Esophagus squamous epithelium (tissue), 5 donors: ENCODE measurements at regions not wholly inside any gene's neighbourhood (a gene's known extent, or its start where the extent isn't known, plus 50 kb on each side); places are given as distances from the start of the nearest gene placed in this dataset.
A peak's percentile ranks its signal among the peaks of the same experiment; 100 is the strongest.

Source experiments
- DNase-seq: peaks from one replicate; lab custom pipeline; 2025; lab: John Stamatoyannopoulos, UW
- H3K27ac ChIP-seq, 4 donors: fragments of 200-600 bp; sonication (generic); one replicate each; pipeline ENCODE4 v1.5.1; 2016 to 2019; ENCODE audit warnings: mild to moderate bottlenecking in 1 of 4
- H3K27me3 ChIP-seq, 4 donors: fragments of 200-600 bp; sonication (generic); 1 replicate in 3 of 4; 2 replicates in 1 of 4; pipeline versions ENCODE4 v1.5.1 to v1.6.0; 2017 to 2021; ENCODE audit warnings: antibody characterized with exemption in 1 of 4
- H3K36me3 ChIP-seq, 3 donors: fragments of 200-600 bp; sonication (generic); one replicate each; pipeline ENCODE4 v1.5.1; 2016 to 2019
- H3K4me1 ChIP-seq, 3 donors: fragments of 200-600 bp; sonication (generic); one replicate each; pipeline ENCODE4 v1.5.1; 2017 to 2019
- H3K4me3 ChIP-seq, 4 donors: fragments of 200-600 bp; sonication (generic); 1 replicate in 3 of 4; 2 replicates in 1 of 4; pipeline ENCODE4 v1.5.1; 2016 to 2019; ENCODE audit warnings: mild to moderate bottlenecking in 2 of 4, moderate library complexity in 1 of 4
- H3K9me3 ChIP-seq, 3 donors: fragments of 200-600 bp; sonication (generic); one replicate each; pipeline ENCODE4 v1.5.1; 2016 to 2019
- POLR2A ChIP-seq, 4 donors: fragments of 450-650 bp; IDR thresholded peaks; one replicate each; pipeline ENCODE4 v1.6.1; 2017; ENCODE audit warnings: antibody characterized with exemption in 4 of 4, mild to moderate bottlenecking in 4 of 4, moderate library complexity in 3 of 4
- WGBS, 2 donors: methylation state at CpG; one replicate each; pipeline ENCODE4 v1.1.5; 2018; 5-methylcytosine and 5-hydroxymethylcytosine counted together
- intact Hi-C: fragments of 100-400 bp; cut with DNase I; formaldehyde crosslinking; loops from one replicate; pipeline ENCODE4 v1.15.0; 2022
- TF ChIP-seq, protein P1 (sequence below), 6 experiments: fragments of 450-650 bp in 4 of 6; fragments of 200-600 bp in 2 of 6; sonication (generic) in 2 of 6; IDR thresholded peaks; one replicate each; pipeline ENCODE4 v1.5.1; 2016 to 2019; ENCODE audit warnings: antibody characterized with exemption in 6 of 6, mild to moderate bottlenecking in 4 of 6, moderate library complexity in 4 of 6
- donor health status: DM: yes; HTN: yes; CAD: no.

DNA sequence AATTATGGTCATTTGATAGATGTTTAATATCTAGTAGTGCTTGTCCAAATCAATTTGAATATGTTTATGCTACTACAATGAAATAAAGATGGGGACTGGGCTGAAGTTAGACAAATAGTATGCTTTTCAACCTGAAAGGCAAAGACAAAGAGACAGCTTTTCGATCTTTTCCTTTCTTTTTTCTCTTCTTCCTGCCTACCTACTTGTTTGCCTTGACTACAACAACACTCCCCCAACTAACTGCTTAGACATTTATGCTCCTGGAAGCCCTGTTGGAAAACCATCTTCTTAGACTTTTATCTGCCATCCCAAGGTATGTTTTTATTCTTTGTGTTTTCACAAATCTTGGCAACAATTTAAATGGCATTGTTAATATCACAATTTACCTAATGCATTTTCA is 374.4 kb upstream of the DDI1 start:
- intact Hi-C loops = no loop called here
- no peaks in the 10 kb centered on the region for H3K36me3 ChIP-seq
- no peaks in the 10 kb centered on the region for H3K4me1 ChIP-seq
- no peak overlapping the region for H3K27ac ChIP-seq
- H3K4me3 ChIP-seq = no peak overlapping the region
- no peak for DNase-seq
- no peaks in the 10 kb centered on the region for H3K9me3 ChIP-seq
- WGBS, 2 donors = 0 to 36% methylated on average over 1 of the region's 1 CpG
- H3K27me3 ChIP-seq = no peaks in the 10 kb centered on the region
- TF ChIP-seq POLR2A (IDR thresholded peaks at IDR 0.05) = no peak
- TF ChIP-seq, protein P1, sequence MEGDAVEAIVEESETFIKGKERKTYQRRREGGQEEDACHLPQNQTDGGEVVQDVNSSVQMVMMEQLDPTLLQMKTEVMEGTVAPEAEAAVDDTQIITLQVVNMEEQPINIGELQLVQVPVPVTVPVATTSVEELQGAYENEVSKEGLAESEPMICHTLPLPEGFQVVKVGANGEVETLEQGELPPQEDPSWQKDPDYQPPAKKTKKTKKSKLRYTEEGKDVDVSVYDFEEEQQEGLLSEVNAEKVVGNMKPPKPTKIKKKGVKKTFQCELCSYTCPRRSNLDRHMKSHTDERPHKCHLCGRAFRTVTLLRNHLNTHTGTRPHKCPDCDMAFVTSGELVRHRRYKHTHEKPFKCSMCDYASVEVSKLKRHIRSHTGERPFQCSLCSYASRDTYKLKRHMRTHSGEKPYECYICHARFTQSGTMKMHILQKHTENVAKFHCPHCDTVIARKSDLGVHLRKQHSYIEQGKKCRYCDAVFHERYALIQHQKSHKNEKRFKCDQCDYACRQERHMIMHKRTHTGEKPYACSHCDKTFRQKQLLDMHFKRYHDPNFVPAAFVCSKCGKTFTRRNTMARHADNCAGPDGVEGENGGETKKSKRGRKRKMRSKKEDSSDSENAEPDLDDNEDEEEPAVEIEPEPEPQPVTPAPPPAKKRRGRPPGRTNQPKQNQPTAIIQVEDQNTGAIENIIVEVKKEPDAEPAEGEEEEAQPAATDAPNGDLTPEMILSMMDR (IDR thresholded peaks at IDR 0.05) = no peak

DNA sequence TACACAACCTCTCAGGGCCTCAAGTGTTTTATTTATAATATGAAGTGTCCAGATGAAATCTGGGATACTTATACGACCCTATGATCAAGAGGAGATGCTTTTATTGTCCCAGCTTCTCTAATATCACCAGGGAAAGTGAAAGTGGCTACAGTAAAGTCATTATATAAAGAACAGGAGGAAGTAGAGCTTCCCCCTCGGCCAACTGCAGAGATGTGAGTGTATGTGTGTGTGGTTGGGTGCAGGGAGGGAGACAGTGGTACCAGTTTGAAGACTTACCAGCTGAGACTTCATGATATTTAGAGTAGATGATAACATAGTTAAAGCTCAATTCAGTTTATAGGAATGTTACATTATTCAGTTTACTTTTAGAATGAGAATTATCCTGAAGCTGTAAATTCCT is 373.6 kb upstream of the DDI1 start:
- no peak for DNase-seq
- intact Hi-C loops = no loop called here
- H3K36me3 ChIP-seq = no peaks in the 10 kb centered on the region
- 15 to 21% methylated on average over 2 of the region's 2 CpGs for WGBS, 2 donors
- TF ChIP-seq POLR2A (IDR thresholded peaks at IDR 0.05) = no peak
- TF ChIP-seq, protein P1 (IDR thresholded peaks at IDR 0.05) = no peak
- H3K4me3 ChIP-seq = no peak overlapping the region
- no peaks in the 10 kb centered on the region for H3K27me3 ChIP-seq
- H3K9me3 ChIP-seq = no peaks in the 10 kb centered on the region
- no peak overlapping the region for H3K27ac ChIP-seq
- H3K4me1 ChIP-seq = no peaks in the 10 kb centered on the region

DNA sequence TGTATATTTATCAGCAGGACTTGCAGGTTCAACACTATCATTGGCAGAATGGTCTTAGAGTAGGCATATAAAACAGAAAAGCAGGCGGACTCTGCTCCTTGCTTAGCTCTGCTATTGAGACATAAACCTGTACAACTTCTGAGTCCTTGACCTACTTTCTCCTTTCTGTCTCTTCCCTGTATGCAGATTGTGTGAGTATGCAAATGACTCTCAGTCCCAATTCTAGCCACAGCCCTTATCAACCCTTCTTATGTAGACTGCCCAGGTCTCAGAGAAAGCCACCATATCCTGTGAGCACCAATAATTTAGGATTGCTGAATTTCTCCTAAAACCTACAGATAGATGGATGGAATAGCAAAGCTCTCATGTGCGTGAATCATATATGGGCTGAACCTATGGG is 367.6 kb upstream of the DDI1 start:
- no peaks in the 10 kb centered on the region for H3K4me1 ChIP-seq
- no peaks in the 10 kb centered on the region for H3K27me3 ChIP-seq
- WGBS, 2 donors = 66 to 97% methylated on average over 2 of the region's 2 CpGs
- TF ChIP-seq, protein P1 (IDR thresholded peaks at IDR 0.05) = no peak
- TF ChIP-seq POLR2A (IDR thresholded peaks at IDR 0.05) = no peak
- H3K27ac ChIP-seq = no peak overlapping the region
- H3K36me3 ChIP-seq = no peaks in the 10 kb centered on the region
- no peak for DNase-seq
- intact Hi-C loops = no loop called here
- no peaks in the 10 kb centered on the region for H3K9me3 ChIP-seq
- H3K4me3 ChIP-seq = no peak overlapping the region

DNA sequence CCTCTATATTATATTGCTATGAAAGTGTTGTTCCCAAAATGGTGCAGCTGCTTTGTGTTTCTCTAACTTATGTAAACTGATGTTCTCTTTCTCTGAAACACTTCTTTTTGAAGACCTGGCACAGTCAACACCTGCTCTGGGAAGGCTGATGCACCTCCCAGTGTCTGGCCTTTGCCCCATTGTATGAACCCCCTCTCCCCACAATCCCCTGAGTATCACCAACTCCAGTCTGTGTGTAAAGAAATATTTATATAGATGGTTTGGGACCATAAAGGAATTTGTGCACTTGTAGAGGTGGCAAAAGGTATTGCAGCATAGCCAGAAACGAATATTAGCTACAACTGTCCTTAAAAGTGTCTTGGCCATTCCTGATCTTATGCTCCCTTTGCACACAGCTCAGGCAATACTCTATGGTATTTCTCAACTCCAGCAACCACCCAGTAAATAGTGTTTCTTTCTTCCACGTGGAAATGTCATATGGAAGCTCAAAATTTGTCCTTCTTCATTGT is 365.2 kb upstream of the DDI1 start:
- Histone ChIP-seq H3K4me1 (no peaks in the 10 kb centered on the region), H3K36me3 (no peaks in the 10 kb centered on the region), H3K27me3 (no peaks in the 10 kb centered on the region), H3K9me3 (no peaks in the 10 kb centered on the region), H3K4me3 (no peak overlapping the region), H3K27ac (no peak overlapping the region)
- intact Hi-C loops = no loop called here
- WGBS, 2 donors = 45 to 46% methylated on average over 2 of the region's 2 CpGs
- no peak for DNase-seq
- TF ChIP-seq, protein P1 (IDR thresholded peaks at IDR 0.05) = peak in 2 of 6 experiments; percentile 8 to 23
- TF ChIP-seq POLR2A (IDR thresholded peaks at IDR 0.05) = no peak

DNA sequence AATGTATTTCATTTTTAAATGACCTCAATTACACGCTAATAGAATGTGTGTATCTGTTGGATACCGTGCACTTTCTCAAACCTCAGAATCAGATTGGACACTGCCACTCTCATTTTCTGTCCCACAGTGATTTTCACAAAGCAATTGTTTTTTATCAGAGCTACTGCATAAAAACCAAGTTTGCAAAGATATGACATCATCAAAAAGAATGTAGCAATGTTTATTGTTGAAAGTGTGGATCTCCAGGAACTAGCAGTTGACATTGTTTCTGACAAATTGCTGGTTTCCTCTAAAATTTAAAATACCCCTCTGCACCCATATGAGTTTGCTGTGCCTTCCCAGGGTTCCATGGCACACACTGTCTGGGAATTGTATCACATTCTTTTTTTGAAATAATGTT is 362.7 kb upstream of the DDI1 start:
- no peak for DNase-seq
- Histone ChIP-seq H3K27ac (no peak overlapping the region), H3K27me3 (no peaks in the 10 kb centered on the region), H3K4me3 (no peak overlapping the region), H3K4me1 (no peaks in the 10 kb centered on the region), H3K9me3 (no peaks in the 10 kb centered on the region), H3K36me3 (no peaks in the 10 kb centered on the region)
- TF ChIP-seq, protein P1 (IDR thresholded peaks at IDR 0.05) = no peak
- TF ChIP-seq POLR2A (IDR thresholded peaks at IDR 0.05) = no peak
- intact Hi-C loops = no loop called here
- WGBS, 2 donors = 75 to 93% methylated on average over 2 of the region's 2 CpGs
